CMK (cell line): ENCODE measurements at regions not wholly inside any gene's neighbourhood (a gene's known extent, or its start where the extent isn't known, plus 50 kb on each side); places are given as distances from the start of the nearest gene placed in this dataset.
"Not testable (repeated sequence)": the region's sequence is repeated elsewhere in the genome, so short reads cannot be mapped to it uniquely, and the experiment has no call there.

Experiments
- DNase-seq: peaks from one replicate; pipeline ENCODE4 v3.0.0-alpha.2; 2010; ENCODE audit warnings: low read depth

DNA sequence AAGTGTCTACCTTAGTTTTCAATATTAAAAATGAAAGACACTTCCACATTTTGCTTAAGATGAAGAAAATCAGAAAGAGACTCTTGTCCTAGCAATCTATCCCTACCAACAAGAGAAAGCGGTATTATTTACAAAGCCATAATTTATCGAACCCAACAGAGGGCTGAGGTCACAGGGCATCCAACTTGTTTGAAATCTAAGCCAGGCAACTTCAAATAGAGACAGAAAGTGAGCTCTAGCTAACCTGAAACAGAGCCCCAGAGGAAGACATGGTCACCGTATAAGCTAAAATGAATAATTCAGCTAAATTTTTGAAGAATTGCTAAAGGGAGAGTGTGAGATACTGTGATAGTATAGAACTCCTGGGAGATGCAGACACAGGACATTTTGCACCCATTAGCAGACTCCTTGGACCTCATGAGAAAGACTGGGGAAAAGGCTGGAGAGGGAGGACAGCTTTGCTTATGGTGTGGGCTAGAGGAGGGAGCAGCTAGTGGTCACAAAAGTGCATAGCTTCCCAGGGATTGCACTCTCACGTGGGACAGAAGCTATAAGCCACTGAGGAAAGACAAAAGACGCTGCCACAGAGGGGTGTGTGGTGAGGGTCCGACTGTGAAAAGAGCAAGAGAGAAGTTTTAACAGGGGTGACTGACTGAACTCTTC lies 624.2 kb upstream of the GRIN3A start:
- DNase-seq: no peak

DNA sequence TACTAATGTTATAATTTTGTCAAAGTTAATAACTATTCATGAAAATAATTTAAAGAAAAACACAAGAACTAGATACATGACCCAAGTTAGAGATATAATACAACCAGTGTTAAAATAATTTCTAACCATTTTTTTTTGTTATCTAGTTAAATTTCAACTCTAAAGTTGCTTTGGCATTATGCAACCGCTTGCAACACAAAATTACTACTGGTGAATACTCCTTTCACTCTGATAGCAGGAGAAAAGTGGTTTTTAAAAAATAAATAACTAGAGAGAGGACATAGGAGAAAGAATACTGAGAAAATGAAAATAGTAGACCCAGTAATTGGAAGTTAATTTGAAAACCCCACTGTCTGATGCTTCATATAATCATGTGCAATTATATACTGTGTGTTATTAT lies 622.4 kb upstream of the GRIN3A start:
- no peak for DNase-seq

DNA sequence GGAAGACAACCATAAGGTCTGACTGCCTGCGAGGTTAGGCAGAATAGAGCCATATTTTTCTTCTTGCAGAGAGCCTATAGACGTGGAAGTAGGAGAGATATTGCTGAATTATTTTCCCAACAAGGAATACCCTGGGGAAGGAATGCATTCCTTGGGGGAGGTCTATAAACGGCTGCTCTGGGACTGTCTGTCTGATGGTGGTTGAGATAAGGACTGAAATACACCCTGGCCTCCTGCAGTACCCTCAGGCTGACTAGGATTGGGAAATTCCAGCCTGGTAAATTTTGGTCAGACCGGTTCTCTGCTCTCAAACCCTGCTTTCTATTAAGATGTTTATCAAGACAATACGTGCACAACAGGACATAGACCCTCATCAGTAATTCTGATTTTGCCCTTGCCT lies 617.5 kb upstream of the GRIN3A start:
- DNase-seq: no peak

DNA sequence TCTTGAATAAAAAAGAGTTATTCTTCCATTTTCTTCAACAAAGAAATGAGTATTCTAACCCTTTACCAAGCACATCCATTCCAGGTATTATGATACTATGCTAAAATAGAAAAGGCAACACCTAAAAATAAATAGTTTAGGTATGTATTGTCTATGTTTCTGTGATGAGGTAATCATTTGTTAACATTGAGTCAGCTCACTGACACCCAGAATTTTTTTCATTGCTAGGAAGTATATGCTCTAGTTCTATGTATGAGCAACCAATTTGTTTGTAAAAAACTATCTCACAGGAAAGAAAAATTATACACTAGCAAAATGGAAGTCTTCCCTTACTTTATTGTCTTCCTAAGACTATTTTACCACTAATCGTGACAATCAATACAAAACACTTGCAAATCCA lies 615.6 kb upstream of the GRIN3A start:
- DNase-seq: no peak

DNA sequence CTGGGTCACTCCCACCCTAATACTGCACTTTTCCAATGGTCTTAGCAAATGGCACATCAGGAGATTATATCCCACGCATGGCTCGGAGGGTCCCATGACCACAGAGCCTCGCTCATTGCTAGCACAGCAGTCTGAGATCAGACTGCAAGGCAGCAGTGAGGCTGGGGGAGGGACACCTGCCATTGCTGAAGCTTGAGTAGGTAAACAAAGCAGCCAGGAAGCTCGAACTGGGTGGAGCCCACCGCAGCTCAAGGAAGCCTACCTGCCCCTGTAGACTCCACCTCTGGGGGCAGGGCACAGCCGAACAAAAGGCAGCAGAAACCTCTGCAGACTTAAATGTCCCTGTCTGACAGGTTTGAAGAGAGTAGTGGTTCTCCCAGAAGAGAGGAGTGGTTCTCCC lies 599.0 kb upstream of the GRIN3A start:
- not testable (repeated sequence) for DNase-seq

DNA sequence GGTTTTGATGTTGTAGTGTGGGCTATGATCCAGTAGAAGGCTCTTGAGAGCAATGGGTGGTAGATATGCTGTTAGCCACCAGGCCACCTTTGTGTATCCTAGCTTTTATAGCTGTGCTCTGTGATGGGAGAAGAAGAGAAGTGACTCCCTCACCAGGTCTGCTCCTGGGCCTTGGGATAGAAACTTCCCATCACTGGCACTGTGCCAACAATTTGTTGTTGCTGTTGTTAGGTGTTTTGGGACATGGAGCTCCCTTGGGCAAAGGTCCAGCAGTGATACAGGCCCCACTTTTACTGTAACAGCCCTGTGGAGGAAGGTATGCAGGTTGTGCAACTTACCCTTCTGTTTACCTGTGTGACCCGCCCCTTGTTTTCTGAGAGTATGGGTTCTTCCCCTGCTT lies 570.9 kb upstream of the GRIN3A start:
- no peak for DNase-seq

DNA sequence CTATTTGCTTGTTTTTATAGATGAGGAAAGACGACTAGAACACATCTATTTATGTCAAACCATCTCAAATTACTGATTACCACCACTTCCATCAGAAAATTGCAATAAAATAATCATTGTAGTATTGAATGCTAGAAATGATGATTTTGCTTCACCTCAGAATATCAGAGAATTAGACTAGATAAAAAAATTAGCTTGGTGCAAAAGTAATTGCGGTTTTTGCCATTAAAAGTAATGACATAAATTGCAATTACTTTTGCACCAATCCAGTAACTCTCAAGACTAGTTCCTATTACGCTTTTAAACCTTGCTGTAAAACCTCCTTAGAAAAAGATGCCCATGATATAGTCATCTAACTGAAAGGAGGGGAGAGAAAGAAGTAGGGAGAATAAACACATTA lies 556.7 kb upstream of the GRIN3A start:
- DNase-seq: no peak

DNA sequence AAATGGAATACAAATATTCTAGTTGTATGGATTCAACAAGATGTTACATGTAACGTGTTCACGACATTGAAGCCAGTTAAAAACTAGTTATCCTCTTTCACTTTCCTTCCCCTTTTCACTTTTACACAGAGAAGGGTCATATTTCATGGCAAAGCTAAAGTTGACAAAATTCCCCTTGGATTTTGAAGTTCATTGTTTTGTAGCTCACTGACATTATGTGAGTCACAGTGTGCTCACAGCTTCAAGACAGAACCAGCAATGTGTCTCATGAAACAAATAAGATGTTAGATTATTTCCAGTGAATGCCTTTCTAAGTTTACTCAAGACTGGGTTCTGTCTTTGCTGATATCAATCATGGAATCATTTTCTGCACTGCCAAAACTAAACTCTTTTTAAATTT lies 535.5 kb upstream of the GRIN3A start:
- DNase-seq: no peak

DNA sequence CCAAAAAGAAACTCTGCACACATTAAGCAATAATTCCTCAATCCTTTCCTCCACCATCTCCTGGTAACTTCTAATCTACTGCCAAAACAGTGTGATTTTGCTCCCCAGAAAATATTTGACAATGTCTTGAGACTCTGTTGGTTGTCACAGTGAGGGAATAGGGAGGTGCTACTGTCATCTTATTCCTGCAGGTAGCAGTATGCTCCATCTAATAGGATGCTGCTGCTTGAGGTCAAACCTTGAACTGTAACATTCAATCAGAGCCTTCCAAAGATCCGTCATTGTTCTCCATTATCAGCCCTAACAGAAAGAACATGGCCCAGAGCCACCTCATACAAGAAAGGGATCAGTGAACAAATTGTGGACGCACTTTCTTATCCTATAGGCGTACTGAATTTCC lies 514.7 kb upstream of the GRIN3A start:
- DNase-seq: no peak

DNA sequence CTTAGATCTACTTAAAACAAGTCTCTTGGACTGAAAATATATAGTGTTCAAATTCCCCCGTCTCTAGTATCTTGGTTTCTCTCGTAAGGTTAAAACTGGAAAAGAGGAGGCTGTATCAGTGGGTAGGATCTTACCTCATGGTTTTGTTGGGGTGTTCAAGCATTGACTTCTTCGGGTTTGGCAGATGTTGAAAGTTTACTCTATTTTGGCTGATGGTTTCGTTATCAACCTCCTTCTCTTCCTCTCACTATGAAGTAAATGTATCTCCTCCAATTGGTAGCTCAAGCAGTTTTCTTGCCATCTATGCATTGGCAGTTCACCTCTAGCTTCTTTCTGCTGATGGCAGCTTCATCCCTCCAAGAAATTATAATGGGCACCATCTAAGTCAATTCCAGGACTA lies 506.5 kb upstream of the GRIN3A start:
- no peak for DNase-seq

DNA sequence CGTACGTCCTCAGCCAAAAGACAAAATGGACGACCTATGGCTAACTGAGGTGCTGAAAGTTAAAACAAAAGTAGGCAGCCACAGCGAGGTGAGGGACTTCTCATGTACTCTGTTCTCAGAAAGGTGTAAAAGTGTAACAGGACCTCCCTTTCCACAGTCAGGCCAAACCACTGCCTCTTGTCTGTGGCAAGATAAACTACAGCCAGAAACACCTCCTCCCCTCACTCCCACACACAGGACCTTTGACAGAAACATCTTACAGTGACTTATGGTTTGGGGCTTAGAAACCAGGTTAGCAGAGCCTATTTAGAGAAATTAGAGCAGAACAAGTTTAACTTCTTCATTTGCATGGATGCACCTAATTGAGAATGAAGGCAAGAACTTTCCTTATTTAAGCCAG lies 499.1 kb upstream of the GRIN3A start:
- no peak for DNase-seq

DNA sequence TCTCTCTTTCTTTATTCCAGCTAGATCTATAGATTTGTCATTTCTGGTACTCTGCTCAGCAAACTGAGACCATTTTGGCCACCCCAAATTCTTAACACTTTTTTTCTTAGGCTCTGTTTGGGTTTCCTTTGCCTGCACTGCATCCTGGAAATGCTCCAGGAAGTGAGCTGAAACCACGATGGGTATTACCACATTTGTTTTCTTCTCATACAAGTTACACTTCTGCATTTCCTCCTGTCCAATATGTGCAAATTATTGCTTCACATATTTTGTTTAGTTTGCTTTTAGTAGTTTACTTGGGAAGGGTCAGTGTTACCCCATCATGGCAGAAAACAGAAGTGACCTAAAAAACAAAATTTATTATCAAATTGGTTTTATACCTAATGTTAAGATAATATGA lies 498.6 kb upstream of the GRIN3A start:
- DNase-seq: no peak

DNA sequence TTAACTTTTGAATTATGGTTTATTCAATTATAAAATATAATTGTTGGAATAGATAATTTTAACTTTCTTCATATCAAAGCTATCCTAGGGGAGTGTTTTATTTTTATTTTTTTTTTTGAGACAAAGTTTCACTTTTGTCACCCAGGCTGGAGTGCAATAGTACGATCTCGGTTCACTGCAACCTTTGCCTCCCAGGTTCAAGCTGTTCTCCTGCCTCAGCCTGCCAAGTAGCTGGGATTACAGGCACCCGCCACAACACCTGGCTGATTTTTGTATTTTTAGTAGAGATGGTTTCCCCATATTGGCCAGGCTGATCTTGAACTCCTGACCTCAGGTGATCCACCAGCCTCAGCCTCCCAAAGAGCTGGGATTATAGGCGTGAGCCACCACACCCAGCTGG lies 489.0 kb upstream of the GRIN3A start:
- not testable (repeated sequence) for DNase-seq

DNA sequence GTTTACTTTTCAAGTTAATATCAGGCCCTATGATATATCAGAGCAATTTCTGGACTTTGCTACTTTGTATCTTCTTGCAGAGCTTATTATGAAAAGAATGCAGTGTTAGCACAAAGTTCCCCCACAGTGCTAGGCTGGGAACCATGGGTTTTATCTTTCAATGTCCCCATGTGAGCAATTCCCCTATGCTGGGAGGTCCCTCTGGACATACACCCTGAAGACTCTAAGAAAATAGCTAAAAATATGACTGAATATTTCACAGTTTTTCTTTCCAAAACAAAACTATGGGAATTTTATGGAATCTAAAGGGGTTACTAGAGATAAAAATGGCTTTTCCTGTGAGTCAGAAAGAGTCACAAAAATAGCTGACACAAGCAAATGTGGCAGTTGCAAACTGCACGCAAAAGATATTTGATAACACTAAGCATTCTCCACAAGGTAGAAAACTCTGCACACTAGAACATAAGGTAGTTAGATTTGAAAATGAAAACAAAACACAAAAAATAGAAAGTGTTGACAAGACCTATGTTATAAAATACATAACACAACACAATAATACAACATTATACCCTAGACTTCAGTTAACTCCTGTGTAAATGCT lies 487.5 kb upstream of the GRIN3A start:
- DNase-seq: no peak

DNA sequence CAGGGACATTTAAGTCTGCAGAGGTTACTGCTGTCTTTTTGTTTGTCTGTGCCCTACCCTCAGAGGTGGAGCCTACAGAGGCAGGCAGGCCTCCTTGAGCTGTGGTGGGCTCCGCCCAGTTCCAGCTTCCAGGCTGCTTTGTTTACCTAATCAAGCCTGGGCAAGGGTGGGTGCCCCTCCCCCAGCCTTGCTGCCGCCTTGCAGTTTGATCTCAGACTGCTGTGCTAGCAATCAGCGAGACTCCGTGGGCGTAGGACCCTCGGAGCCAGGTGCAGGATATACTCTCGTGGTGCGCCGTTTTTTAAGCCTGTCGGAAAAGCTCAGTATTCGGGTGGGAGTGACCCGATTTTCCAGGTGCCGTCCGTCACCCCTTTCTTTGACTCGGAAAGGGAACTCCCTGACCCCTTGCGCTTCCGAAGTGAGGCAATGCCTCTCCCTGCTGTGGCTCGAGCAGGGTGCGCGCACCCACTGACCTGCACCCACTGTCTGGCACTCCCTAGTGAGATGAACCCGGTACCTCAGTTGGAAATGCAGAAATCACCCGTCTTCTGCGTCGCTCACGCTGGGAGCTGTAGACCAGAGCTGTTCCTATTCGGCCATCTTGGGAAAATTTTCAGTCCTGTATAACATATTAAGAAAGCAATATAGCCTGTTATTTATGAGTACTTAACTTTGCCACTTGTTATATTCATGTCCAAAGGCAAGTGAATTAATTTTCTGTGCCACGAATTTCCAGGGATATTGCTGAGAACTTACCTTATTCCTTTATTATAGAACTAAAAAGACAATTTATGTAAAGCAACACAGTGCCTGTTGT lies 485.1 kb upstream of the GRIN3A start:
- DNase-seq: not testable (repeated sequence)

DNA sequence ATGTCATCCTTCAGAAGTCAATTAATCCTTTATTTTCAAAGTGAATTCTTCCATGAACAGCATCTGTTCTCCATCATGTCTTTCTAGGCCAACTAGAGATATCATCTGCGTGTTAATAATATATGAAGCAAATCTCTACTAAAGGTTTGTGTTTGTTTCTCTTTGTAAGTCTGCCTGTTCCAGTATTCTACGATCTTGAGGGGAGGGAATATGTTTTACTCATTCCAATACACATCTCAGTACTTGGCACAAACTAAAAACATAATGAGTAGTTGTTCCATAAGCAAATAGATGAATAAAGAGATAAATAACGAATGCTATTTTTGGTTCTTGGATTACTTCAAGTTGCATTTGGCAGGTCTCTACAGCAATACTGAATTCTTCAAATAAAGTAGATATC lies 470.7 kb upstream of the GRIN3A start:
- no peak for DNase-seq

DNA sequence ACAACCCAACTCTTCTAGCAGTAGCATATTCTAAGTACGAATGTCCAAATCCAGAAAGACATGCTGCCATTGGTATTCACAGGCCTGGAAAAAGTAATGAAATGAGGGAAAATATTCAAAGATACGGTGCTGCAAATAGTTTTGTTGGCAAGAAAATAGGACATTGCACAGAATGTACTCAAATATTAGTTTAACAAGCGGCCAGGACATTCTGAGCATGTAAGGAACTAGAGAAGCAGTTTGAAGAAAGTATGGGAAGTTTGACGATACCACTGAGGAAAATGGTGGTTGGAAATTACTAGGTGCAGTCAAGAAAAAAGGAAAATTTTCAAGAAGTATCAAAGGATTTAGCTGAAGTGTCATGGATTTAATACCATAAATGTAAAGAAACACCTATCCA lies 468.0 kb upstream of the GRIN3A start:
- no peak for DNase-seq

DNA sequence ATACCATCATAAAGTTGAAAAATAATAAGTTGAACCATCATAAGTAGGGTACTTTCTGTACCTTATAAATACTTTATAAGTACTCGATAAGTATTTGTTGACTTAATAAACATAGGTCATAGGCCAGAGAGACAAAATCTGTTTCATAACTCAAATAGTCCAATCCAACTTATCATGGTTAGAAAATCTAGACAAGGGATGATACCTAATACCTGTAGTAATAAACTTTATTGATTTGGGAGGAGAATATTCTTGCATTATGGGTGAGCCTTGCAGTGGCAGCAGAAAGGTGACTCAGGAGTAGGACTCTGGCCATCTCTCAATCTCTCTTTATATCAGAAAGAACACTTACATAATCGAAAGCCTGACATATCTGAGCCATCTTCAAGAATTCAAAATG lies 466.8 kb upstream of the GRIN3A start:
- DNase-seq: no peak

DNA sequence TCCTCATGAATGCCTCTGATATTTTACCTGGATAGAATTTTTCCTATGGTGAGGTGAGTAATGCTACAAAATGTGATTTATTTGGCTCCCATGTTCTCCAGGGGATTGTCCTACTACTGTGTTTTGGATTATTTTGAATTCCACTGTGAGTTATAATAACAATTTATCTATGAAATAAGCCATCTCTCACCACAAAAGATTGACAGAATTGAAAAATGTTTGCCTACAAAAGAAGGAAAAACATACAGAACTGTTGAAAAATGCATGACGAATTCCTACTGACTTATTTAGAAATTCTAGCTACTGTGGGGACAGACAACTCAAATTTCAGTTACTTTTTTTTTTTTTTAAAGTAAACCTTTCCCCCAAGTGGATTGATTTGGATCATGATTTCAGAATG lies 463.7 kb upstream of the GRIN3A start:
- no peak for DNase-seq

DNA sequence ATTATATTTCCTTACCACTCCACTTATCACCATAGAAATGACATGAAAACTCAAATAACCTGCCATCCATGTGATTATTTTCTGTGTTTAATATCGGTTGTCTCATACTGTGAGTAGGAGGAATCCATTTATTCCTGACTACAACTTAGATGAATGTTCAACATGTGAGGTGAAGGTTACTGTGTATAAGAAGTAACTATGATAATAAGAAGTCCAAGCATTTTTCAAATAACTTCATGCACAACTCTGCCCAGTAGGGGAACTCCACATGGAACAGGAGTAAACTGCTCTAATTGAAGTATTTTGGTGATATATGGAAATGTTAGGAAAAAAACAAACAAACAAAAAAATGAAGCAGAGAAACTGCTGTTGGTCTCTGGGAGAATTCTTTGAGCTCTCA lies 447.5 kb upstream of the GRIN3A start:
- DNase-seq: no peak

DNA sequence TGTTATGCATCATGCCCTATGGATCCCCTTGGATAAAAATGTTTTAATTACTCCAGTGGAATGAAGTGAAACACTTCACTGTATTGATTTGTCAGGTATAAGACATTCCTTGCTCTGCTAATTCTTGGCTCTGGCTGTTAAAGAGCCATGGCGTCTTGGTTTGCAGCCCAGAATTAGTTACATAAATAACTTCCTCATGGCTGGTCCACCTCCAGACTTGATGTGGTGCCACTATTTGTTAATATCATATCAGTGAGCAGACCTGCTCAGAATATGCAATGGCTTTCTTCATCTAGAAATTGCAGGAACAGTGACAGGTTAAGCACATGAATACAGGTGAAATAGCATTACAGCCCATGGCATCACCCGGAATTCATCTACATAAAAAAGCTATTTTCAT lies 446.9 kb upstream of the GRIN3A start:
- no peak for DNase-seq

DNA sequence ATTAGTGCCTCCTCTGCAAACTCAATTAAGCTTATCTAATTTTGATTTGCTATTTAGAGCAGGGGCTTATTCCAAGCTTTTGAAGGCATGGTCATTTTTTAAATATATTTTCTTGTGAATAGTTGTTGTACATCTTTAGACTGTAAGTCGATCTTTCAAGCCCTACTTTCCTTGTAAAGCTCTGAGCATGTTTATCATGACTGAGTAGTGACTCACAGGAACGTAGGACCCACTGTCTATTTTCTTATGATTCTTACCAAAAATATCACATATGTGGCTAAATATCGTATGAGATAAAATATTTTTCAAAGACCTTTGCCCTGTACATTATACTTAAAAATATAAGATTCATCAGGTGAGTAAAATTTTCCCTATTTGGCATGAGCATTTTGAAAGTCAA lies 440.4 kb upstream of the GRIN3A start:
- no peak for DNase-seq

DNA sequence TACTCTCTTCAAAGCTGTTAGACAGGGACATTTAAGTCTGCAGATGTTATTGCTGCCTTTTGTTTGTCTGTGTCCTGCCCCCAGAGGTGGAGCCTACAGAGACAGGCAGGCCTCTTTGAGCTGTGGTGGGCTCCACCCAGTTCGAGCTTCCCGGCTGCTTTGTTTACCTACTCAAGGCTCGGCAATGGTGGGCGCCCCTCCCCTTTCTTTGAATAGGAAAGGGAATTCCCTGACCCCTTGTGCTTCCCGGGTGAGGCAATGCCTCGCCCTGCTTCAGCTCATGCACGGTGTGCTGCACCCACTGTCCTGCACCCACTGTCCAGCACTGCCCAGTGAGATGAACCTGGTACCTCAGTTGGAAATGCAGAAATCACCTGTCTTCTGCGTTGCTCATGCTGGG lies 435.8 kb upstream of the GRIN3A start:
- DNase-seq: not testable (repeated sequence)

DNA sequence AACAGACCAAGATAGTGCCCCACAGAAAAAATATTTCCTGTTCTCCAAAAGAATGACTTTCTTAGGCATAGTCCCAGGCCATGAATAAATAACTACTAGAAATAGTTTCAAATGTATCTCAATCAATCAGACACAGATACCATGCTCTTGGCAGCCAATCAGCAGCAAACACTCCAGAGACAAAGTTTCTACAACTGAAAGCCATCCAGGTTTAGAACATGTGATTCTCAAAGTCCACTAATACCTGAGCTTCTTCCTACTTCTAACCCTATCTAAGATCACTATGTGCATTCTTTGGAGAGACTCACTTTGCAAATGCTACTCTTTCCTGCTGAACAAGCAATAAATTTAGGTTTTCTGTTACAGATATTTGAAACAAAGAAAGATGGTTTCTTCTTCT lies 425.8 kb upstream of the GRIN3A start:
- DNase-seq: no peak
